HG02852 (cell line): ENCODE measurements at regions not wholly inside any gene's neighbourhood (a gene's known extent, or its start where the extent isn't known, plus 50 kb on each side); places are given as distances from the start of the nearest gene placed in this dataset.

Experiments
- ATAC-seq: cut with Tn5 transposase; IDR thresholded peaks from one replicate; pipeline ENCODE4 v1.9.1; 2021; ENCODE audit warnings: mild to moderate bottlenecking, moderate library complexity; ENCODE audit not compliant: unreplicated experiment

- ATAC-seq, result no peak
These were observed 523.6 kb upstream of the DAB1 start for GRCh38 chr1:57947471-57947870.

GRCh38 chr1:57945045-57945444, 521.2 kb upstream of the DAB1 start:
- no peak for ATAC-seq

- no peak for ATAC-seq
These were observed 519.5 kb upstream of the DAB1 start for GRCh38 chr1:57943365-57943764.

GRCh38 chr1:57934745-57935144, 510.9 kb upstream of the DAB1 start:
- ATAC-seq, result no peak

GRCh38 chr1:57927003-57927402, 503.1 kb upstream of the DAB1 start:
- ATAC-seq, result no peak

GRCh38 chr1:57926025-57926552, 502.2 kb upstream of the DAB1 start:
- ATAC-seq, result no peak

- ATAC-seq, result no peak
These were observed 501.4 kb upstream of the DAB1 start for GRCh38 chr1:57925226-57925625.

GRCh38 chr1:57922130-57922529, 498.3 kb upstream of the DAB1 start:
- ATAC-seq, result no peak

GRCh38 chr1:57916041-57916440, 492.2 kb upstream of the DAB1 start:
- ATAC-seq, result no peak

- ATAC-seq, result no peak
These were observed 487.6 kb upstream of the DAB1 start for GRCh38 chr1:57911427-57911826.

GRCh38 chr1:57910782-57911181, 486.9 kb upstream of the DAB1 start:
- no peak for ATAC-seq

- ATAC-seq, result no peak
These were observed 486.4 kb upstream of the DAB1 start for GRCh38 chr1:57910305-57910704.

- no peak for ATAC-seq
These were observed 484.5 kb upstream of the DAB1 start for GRCh38 chr1:57908147-57908890.

- no peak for ATAC-seq
These were observed 477.5 kb upstream of the DAB1 start for GRCh38 chr1:57901208-57901919.

- ATAC-seq, result no peak
These were observed 474.7 kb upstream of the DAB1 start for GRCh38 chr1:57898531-57898930.

- no peak for ATAC-seq
These were observed 473.7 kb upstream of the DAB1 start for GRCh38 chr1:57897581-57897980.

- no peak for ATAC-seq
These were observed 470.5 kb upstream of the DAB1 start for GRCh38 chr1:57894315-57894714.

- ATAC-seq, result no peak
These were observed 465.9 kb upstream of the DAB1 start for GRCh38 chr1:57889676-57890320.

- no peak for ATAC-seq
These were observed 464.2 kb upstream of the DAB1 start for GRCh38 chr1:57887964-57888491.

GRCh38 chr1:57886376-57886775, 462.5 kb upstream of the DAB1 start:
- ATAC-seq, result no peak

- no peak for ATAC-seq
These were observed 459.8 kb upstream of the DAB1 start for GRCh38 chr1:57883642-57883995.
